GM12878 (cell line): ENCODE measurements at regions not wholly inside any gene's neighbourhood (a gene's known extent, or its start where the extent isn't known, plus 50 kb on each side); places are given as distances from the start of the nearest gene placed in this dataset.

Experiments
- ATAC-seq: fragments of 200-7000 bp; cut with Tn5 transposase; 3 replicates; pipeline ENCODE4 v1.9.1; 2020; ENCODE audit warnings: mild to moderate bottlenecking, moderate library complexity
- BruUV-seq: library from RNA; stranded (reverse); fragments of 400-500 nt; replicated peaks from 2 replicates; lab custom pipeline; 2021; lab: Mats Ljungman, UMichigan
- CTCF ChIA-PET: fragments of 300-600 bp; sonication (Branson Sonifier 250); formaldehyde crosslinking; extraction: SDS; loops from one replicate; lab custom pipeline; 2021; ENCODE audit warnings: inconsistent platforms; lab: Yijun Ruan, JAX
- POLR2A ChIA-PET: fragments of 350-600 bp; formaldehyde crosslinking; extraction: SDS; loops from one replicate; lab custom pipeline; 2021; ENCODE audit warnings: inconsistent platforms; lab: Charles Lee
- RAD21 ChIA-PET: fragments of 300-600 bp; sonication (Branson Sonifier 250); formaldehyde crosslinking; loops from one replicate; lab custom pipeline; 2023; ENCODE audit warnings: antibody characterized with exemption; ENCODE audit not compliant: unreplicated experiment; lab: Charles Lee
- SMC1A ChIA-PET: fragments of 300-600 bp; sonication (Branson Sonifier 250); formaldehyde crosslinking; loops from one replicate; lab custom pipeline; 2023; ENCODE audit not compliant: unreplicated experiment, uncharacterized antibody; lab: Charles Lee
- DNase-seq: peaks from one replicate; pipeline ENCODE4 v3.0.0-alpha.2; 2011; ENCODE audit warnings: low read depth, low spot score
- FAIRE-seq: peaks from 3 replicates; lab custom pipeline; 2011; peaks lifted over from hg19 to GRCh38; lab: Jason Lieb, UNC
- H2AFZ ChIP-seq: 2 replicates; pipeline ENCODE4 v1.6.0; 2011; ENCODE audit warnings: low read depth, low read length, control low read depth; ENCODE audit not compliant: control insufficient read depth
- H3K27ac ChIP-seq: 2 replicates; pipeline ENCODE4 v1.5.1; 2011; ENCODE audit warnings: control low read depth; ENCODE audit not compliant: control insufficient read depth, insufficient read depth
- H3K27me3 ChIP-seq, 2 experiments: replicated peaks in 1 of 2; 2 replicates each; pipeline versions ENCODE4 v1.6.0 to v1.6.1; 2011; ENCODE audit warnings: low read length in 1 of 2; ENCODE audit not compliant: control insufficient read depth in 2 of 2, insufficient read depth in 2 of 2
- H3K36me3 ChIP-seq, 2 experiments: 2 replicates each; pipeline ENCODE4 v1.5.1; 2011; ENCODE audit warnings: low read length in 1 of 2; ENCODE audit not compliant: control insufficient read depth in 2 of 2, insufficient read depth in 2 of 2
- H3K4me1 ChIP-seq: 2 replicates; pipeline ENCODE4 v1.6.1; 2011; ENCODE audit warnings: mild to moderate bottlenecking, low read length, moderate library complexity, mixed read lengths; ENCODE audit not compliant: control insufficient read depth, insufficient read depth
- H3K4me2 ChIP-seq: 2 replicates; pipeline ENCODE4 v1.6.0; 2011; ENCODE audit warnings: control low read depth; ENCODE audit not compliant: control insufficient read depth, insufficient read depth
- H3K4me3 ChIP-seq: fragments of 200-600 bp; sonication (generic); 2 replicates; pipeline ENCODE4 v1.5.1; 2016
- H3K79me2 ChIP-seq: 2 replicates; pipeline ENCODE4 v1.6.0; 2011; ENCODE audit warnings: low read length; ENCODE audit not compliant: control insufficient read depth, insufficient read depth
- H3K9ac ChIP-seq: 2 replicates; pipeline ENCODE4 v1.8.0; 2011; ENCODE audit warnings: low read length, control low read depth, mixed read lengths; ENCODE audit not compliant: control insufficient read depth, insufficient read depth
- H3K9me3 ChIP-seq: replicated peaks from 3 replicates; pipeline ENCODE4 v1.5.1; 2011; ENCODE audit warnings: mild to moderate bottlenecking, low read length; ENCODE audit not compliant: control insufficient read depth, insufficient read depth
- H4K20me1 ChIP-seq: 2 replicates; pipeline ENCODE4 v1.6.0; 2011; ENCODE audit not compliant: control insufficient read depth, insufficient read depth
- BCL11A ChIP-seq: IDR thresholded peaks from 2 replicates; pipeline ENCODE4 v1.6.1; 2011; ENCODE audit warnings: low read depth, low read length
- EZH2 ChIP-seq: IDR thresholded peaks from 2 replicates; pipeline ENCODE4 v1.6.1; 2012; ENCODE audit warnings: low read depth, mild to moderate bottlenecking, control low read depth, inconsistent platforms, low read length, borderline replicate concordance; ENCODE audit not compliant: control insufficient read depth
- FOXK2 ChIP-seq: fragments of 450-650 bp; IDR thresholded peaks from 2 replicates; pipeline ENCODE4 v1.6.1; 2017; ENCODE audit warnings: mild to moderate bottlenecking, moderate library complexity
- IKZF1 ChIP-seq: fragments of 450-650 bp; conservative IDR thresholded peaks from 2 replicates; pipeline ENCODE4 v1.6.1; 2017; ENCODE audit warnings: antibody characterized with exemption, mild to moderate bottlenecking
- MEF2A ChIP-seq: IDR thresholded peaks from 2 replicates; pipeline ENCODE4 v1.6.1; 2011; ENCODE audit warnings: low read depth, mild to moderate bottlenecking, low read length, moderate library complexity; ENCODE audit not compliant: insufficient read depth
- NBN ChIP-seq: fragments of 450-650 bp; IDR thresholded peaks from 2 replicates; pipeline ENCODE4 v1.6.1; 2016
- RAD21 ChIP-seq: IDR thresholded peaks from 2 replicates; pipeline ENCODE4 v1.6.1; 2011; ENCODE audit warnings: mild to moderate bottlenecking, low read depth, low read length, moderate library complexity; ENCODE audit not compliant: insufficient read depth
- SREBF2 ChIP-seq: IDR thresholded peaks from 2 replicates; pipeline ENCODE4 v1.6.1; 2012; ENCODE audit warnings: mild to moderate bottlenecking, low read length
- WGBS: methylation state at CpG from one replicate; pipeline ENCODE4 v1.1.6; 2016; ENCODE audit warnings: low lambda C conversion rate; ENCODE audit not compliant: insufficient replicate concordance, insufficient coverage; ENCODE audit errors: missing lambda C conversion rate; 5-methylcytosine and 5-hydroxymethylcytosine counted together
- in situ Hi-C: fragments of 300-500 bp; cut with MboI; formaldehyde crosslinking; loops from 9 replicates; pipeline ENCODE4 v1.14.3; 2018; ENCODE audit warnings: mixed read lengths
- intact Hi-C: fragments of 100-400 bp; cut with micrococcal nuclease; formaldehyde crosslinking; loops from one replicate; pipeline ENCODE4 v1.14.2; 2022; ENCODE audit not compliant: unreplicated experiment
- TF ChIP-seq, protein P1 (sequence below), 3 experiments: IDR thresholded peaks in 2 of 3; conservative IDR thresholded peaks in 1 of 3; 2 replicates each; pipeline ENCODE4 v1.5.1; 2011; ENCODE audit warnings: low read depth in 3 of 3, low read length in 3 of 3, mild to moderate bottlenecking in 3 of 3, control low read depth in 2 of 3, moderate library complexity in 2 of 3, inconsistent platforms in 1 of 3, mixed read lengths in 1 of 3; ENCODE audit not compliant: control insufficient read depth in 2 of 3, insufficient read depth in 1 of 3; ENCODE audit errors: extremely low read depth in 1 of 3
- TF ChIP-seq, protein P2 (sequence below): fragments of 150-350 bp; IDR thresholded peaks from 2 replicates; pipeline ENCODE4 v1.6.1; 2016; ENCODE audit warnings: low read depth, low read length

DNA sequence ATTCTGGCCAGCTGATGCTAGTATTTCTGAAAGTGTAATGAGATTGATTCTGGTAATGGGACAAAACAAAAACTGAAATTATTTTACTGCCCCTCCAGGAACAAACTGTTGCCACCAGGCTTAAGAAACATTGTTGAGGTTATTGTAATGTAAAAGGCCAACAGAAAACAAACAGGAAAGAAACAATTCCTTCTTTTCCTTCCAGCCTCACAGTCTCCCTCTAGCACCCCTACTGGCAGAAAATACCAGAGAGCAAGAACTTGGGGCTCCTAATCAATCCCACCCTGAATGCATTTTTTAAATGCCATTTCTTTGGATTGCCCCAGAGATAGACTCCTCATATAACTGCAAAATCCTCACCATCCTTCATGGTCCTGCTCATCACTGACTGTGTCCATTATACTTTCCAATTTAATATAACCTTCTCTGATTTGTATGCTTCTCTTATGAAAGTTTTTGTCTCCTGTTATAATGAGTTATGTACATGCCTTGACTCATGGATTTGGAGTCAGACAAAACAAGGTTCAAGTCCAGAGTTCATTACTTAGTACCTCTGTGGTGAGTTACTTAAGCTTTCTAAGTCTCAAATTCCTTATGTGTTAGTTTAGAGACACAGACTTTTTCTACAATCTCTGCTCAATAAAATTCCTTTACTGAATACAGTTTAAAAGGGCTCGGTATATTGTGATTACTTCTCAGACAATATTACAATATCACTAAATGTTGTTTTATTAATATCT, 157.9 kb upstream of the FBN2 start:
- no peaks in the 10 kb centered on the region for H3K4me1 ChIP-seq
- no peaks in the 10 kb centered on the region for H4K20me1 ChIP-seq
- H3K27ac ChIP-seq, result no peak overlapping the region
- ChIA-PET RAD21 (no interaction called here), POLR2A (no interaction called here), CTCF (interaction anchor here (0.5 kb wide), 1 partner anchor 21 kb away, joined by 3 read pairs; no protein-coding TSS in a partner anchor), SMC1A (interaction anchor here (0.6 kb wide), 1 partner anchor 23 kb away, joined by 4 read pairs; no protein-coding TSS in a partner anchor)
- no peak overlapping the region for H3K9ac ChIP-seq
- intact Hi-C loops (no loop called here), in situ Hi-C loops (no loop called here)
- no peaks in the 10 kb centered on the region for H3K27me3 ChIP-seq
- ATAC-seq (no peak), DNase-seq (no peak), FAIRE-seq (no peak)
- H3K4me2 ChIP-seq, result no peak overlapping the region
- no peak overlapping the region for H3K4me3 ChIP-seq
- no peaks in the 10 kb centered on the region for H3K9me3 ChIP-seq
- no TSS peak for BruUV-seq
- H3K79me2 ChIP-seq, result no peaks in the 10 kb centered on the region
- 28% methylated on average over 1 of the region's 1 CpG for WGBS
- no peaks in the 10 kb centered on the region for H3K36me3 ChIP-seq
- TF ChIP-seq SREBF2, result no peak
- TF ChIP-seq, protein P1, sequence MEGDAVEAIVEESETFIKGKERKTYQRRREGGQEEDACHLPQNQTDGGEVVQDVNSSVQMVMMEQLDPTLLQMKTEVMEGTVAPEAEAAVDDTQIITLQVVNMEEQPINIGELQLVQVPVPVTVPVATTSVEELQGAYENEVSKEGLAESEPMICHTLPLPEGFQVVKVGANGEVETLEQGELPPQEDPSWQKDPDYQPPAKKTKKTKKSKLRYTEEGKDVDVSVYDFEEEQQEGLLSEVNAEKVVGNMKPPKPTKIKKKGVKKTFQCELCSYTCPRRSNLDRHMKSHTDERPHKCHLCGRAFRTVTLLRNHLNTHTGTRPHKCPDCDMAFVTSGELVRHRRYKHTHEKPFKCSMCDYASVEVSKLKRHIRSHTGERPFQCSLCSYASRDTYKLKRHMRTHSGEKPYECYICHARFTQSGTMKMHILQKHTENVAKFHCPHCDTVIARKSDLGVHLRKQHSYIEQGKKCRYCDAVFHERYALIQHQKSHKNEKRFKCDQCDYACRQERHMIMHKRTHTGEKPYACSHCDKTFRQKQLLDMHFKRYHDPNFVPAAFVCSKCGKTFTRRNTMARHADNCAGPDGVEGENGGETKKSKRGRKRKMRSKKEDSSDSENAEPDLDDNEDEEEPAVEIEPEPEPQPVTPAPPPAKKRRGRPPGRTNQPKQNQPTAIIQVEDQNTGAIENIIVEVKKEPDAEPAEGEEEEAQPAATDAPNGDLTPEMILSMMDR (IDR thresholded peaks at IDR 0.05 in 2 of 3, conservative IDR thresholded peaks at IDR 0.05 in 1 of 3; ENCODE audit: control insufficient read depth in 2 of 3, extremely low read depth in 1 of 3, insufficient read depth in 1 of 3, low read depth in 3 of 3, low read length in 3 of 3), result peak in 2 of 3 experiments; percentile 29 to 38; a peak in 2 of 6 replicates
- H2AFZ ChIP-seq, result no peak overlapping the region

DNA sequence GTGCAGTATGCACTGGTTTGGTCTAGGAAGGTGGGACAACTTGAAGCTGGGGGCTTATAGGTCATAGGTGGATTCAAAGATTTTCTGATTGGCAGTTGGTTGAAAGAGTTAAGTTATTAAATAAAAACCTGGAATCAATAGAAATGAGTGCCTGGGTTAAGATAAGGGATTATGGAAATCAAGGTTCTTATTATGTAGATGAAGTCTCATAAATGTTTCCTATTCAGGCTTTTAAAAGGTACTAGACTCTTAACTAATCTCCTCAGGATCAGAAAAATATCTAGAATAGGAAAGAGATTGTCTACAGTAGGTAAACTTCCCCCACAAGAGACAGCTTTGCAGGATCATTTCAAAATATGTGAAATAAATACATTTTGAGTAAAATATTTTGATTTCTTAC, 163.3 kb upstream of the FBN2 start:
- Histone ChIP-seq H3K79me2 (no peaks in the 10 kb centered on the region), H3K4me1 (no peaks in the 10 kb centered on the region), H2AFZ (no peak overlapping the region), H3K27me3 (no peaks in the 10 kb centered on the region), H3K9me3 (no peaks in the 10 kb centered on the region), H3K9ac (no peak overlapping the region), H3K4me2 (no peak overlapping the region), H4K20me1 (no peaks in the 10 kb centered on the region), H3K27ac (no peak overlapping the region), H3K4me3 (no peak overlapping the region), H3K36me3 (no peaks in the 10 kb centered on the region)
- ChIA-PET POLR2A (no interaction called here), RAD21 (no interaction called here), CTCF (no interaction called here), SMC1A (no interaction called here)
- TF ChIP-seq RAD21 (no peak), FOXK2 (no peak), EZH2 (no peak), IKZF1 (no peak), MEF2A (no peak), BCL11A (no peak), NBN (no peak)
- TF ChIP-seq, protein P2, sequence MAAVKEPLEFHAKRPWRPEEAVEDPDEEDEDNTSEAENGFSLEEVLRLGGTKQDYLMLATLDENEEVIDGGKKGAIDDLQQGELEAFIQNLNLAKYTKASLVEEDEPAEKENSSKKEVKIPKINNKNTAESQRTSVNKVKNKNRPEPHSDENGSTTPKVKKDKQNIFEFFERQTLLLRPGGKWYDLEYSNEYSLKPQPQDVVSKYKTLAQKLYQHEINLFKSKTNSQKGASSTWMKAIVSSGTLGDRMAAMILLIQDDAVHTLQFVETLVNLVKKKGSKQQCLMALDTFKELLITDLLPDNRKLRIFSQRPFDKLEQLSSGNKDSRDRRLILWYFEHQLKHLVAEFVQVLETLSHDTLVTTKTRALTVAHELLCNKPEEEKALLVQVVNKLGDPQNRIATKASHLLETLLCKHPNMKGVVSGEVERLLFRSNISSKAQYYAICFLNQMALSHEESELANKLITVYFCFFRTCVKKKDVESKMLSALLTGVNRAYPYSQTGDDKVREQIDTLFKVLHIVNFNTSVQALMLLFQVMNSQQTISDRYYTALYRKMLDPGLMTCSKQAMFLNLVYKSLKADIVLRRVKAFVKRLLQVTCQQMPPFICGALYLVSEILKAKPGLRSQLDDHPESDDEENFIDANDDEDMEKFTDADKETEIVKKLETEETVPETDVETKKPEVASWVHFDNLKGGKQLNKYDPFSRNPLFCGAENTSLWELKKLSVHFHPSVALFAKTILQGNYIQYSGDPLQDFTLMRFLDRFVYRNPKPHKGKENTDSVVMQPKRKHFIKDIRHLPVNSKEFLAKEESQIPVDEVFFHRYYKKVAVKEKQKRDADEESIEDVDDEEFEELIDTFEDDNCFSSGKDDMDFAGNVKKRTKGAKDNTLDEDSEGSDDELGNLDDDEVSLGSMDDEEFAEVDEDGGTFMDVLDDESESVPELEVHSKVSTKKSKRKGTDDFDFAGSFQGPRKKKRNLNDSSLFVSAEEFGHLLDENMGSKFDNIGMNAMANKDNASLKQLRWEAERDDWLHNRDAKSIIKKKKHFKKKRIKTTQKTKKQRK, result no peak
- no peak for DNase-seq
- intact Hi-C loops (no loop called here), in situ Hi-C loops (no loop called here)
- ATAC-seq, result no peak
- no TSS peak for BruUV-seq
- FAIRE-seq, result no peak
